Heart right ventricle (tissue), 16 donors: ENCODE measurements at regions not wholly inside any gene's neighbourhood (a gene's known extent, or its start where the extent isn't known, plus 50 kb on each side); places are given as distances from the start of the nearest gene placed in this dataset.

Source experiments
- ATAC-seq, 8 donors: fragments of 200-7000 bp; cut with Tn5 transposase; one replicate each; pipeline ENCODE4 v1.9.1; 2020; ENCODE audit warnings: mild to moderate bottlenecking in 8 of 8, moderate library complexity in 8 of 8, moderate number of reproducible peaks in 1 of 8
- DNase-seq, 2 donors: peaks; one replicate each; pipeline ENCODE4 v3.0.0-alpha.2; 2020
- H3K27ac ChIP-seq, 10 donors: fragments of 200-600 bp; sonication (generic) in 2 of 10; one replicate each; pipeline versions ENCODE4 v1.5.0 to v1.8.0; 2020 to 2022; ENCODE audit warnings: mild to moderate bottlenecking in 3 of 10
- H3K27me3 ChIP-seq, 7 donors: fragments of 200-600 bp; one replicate each; pipeline ENCODE4 v1.8.0; 2021 to 2022; ENCODE audit warnings: mild to moderate bottlenecking in 2 of 7
- H3K36me3 ChIP-seq, 9 donors: fragments of 200-600 bp; sonication (generic) in 1 of 9; one replicate each; pipeline versions ENCODE4 v1.5.0 to v1.8.0; 2020 to 2022; ENCODE audit warnings: mild to moderate bottlenecking in 2 of 9
- H3K4me1 ChIP-seq, 9 donors: fragments of 200-600 bp; sonication (generic) in 1 of 9; one replicate each; pipeline versions ENCODE4 v1.5.0 to v1.8.0; 2020 to 2022; ENCODE audit warnings: mild to moderate bottlenecking in 4 of 9
- H3K4me3 ChIP-seq, 10 donors: fragments of 200-600 bp; sonication (generic) in 2 of 10; one replicate each; pipeline versions ENCODE4 v1.5.0 to v1.8.0; 2020 to 2022; ENCODE audit warnings: mild to moderate bottlenecking in 7 of 10, moderate library complexity in 2 of 10
- H3K9me3 ChIP-seq, 11 donors: fragments of 200-600 bp in 10 of 11; sonication (generic) in 2 of 11; one replicate each; pipeline versions ENCODE4 v1.5.0 to v1.8.0; 2013 to 2022; ENCODE audit warnings: mild to moderate bottlenecking in 2 of 11, control low read depth in 1 of 11, moderate library complexity in 1 of 11
- CTCF ChIP-seq, 9 donors: fragments of 200-600 bp; sonication (generic) in 2 of 9; IDR thresholded peaks; one replicate each; pipeline versions ENCODE4 v1.5.0 to v1.8.0; 2021 to 2022; ENCODE audit warnings: antibody characterized with exemption in 9 of 9, mild to moderate bottlenecking in 5 of 9, moderate library complexity in 1 of 9
- WGBS, 2 donors: extraction: QIAGEN DNeasy Blood & Tissue Kit; methylation state at CpG; one replicate each; pipeline ENCODE4 v1.1.7; 2013; ENCODE audit warnings: inconsistent platforms in 1 of 2; 5-methylcytosine and 5-hydroxymethylcytosine counted together
- intact Hi-C, 10 donors: fragments of 100-400 bp; cut with DNase I; formaldehyde crosslinking; loops; one replicate each; pipeline versions ENCODE4 v1.11.1 to v1.14.2; 2022
- donor health status: Arrhythmogenic right ventricular cardiomyopathy.
- donor health status: ischemic (EF 13 %, LVEDD 7.1; RV severe dilation, severe dysfunction).
- donor health status: healthy with polysubstance abuse.
- donor health status: DM: no; HTN: yes; CAD: no.
- donor health status: DM: no; HTN: no; CAD: no.
- donor health status: ischemic (EF 25% LVEDD 6.9; RV normal size, moderate dysfunction).
- donor health status: ischemic (EF 25% LVEDD 5.7; RV mildly dilated, moderate dysfunction).
- donor health status: healthy.
- donor health status: DM: yes; HTN: yes; CAD: no.
- donor health status: Ischemic cardiomyopathy.
- donor health status: ischemic (EF 35%, LVEDD 5.7; RV mildly dilated, moderate dysfunction).
- donor health status: nonischemic (EF 11% LVEDD 7.7; RV severe dilation, severe dysfunction).
- donor health status: DM: yes; HTN: yes; CAD: no.
- donor health status: PGD.
- donor health status: ischemic (EF 29% LVEDD 5.4; RV normal size, mild dysfunction).
- donor health status: nonischemic (EF 23%, LVEDD 6.1; RV moderate dilation, normal function).

- H3K27ac ChIP-seq, result no peak overlapping the region
- H3K4me1 ChIP-seq, result peaks cover 0 to 5% (median 0%) of the 10 kb centered on the region in 9 donors
- no peak for TF ChIP-seq CTCF (IDR thresholded peaks at IDR 0.05)
- DNase-seq (no peak), ATAC-seq (no peak)
- no peak overlapping the region for H3K4me3 ChIP-seq
- intact Hi-C loops, result no loop called here
- WGBS, 2 donors, result 55 to 61% methylated on average over 3 of the region's 3 CpGs
- H3K27me3 ChIP-seq, result no peaks in the 10 kb centered on the region
- no peaks in the 10 kb centered on the region for H3K36me3 ChIP-seq
- no peaks in the 10 kb centered on the region for H3K9me3 ChIP-seq
These were observed 245.4 kb upstream of the BOD1L1 start for GRCh38 chr4:13872955-13873354.

GRCh38 chr4:13875181-13875580 is 247.7 kb upstream of the BOD1L1 start:
- no peak for TF ChIP-seq CTCF (IDR thresholded peaks at IDR 0.05)
- 74 to 79% methylated on average over 1 of the region's 1 CpG for WGBS, 2 donors
- Histone ChIP-seq H3K36me3 (no peaks in the 10 kb centered on the region), H3K4me3 (no peak overlapping the region), H3K4me1 (peaks cover 0 to 5% (median 0%) of the 10 kb centered on the region in 9 donors), H3K27me3 (no peaks in the 10 kb centered on the region), H3K9me3 (no peaks in the 10 kb centered on the region), H3K27ac (no peak overlapping the region)
- DNase-seq, result no peak
- intact Hi-C loops, result no loop called here
- no peak for ATAC-seq

- no peak overlapping the region for H3K4me3 ChIP-seq
- no peak for DNase-seq
- WGBS, 2 donors, result 82 to 89% methylated on average over 3 of the region's 3 CpGs
These were observed 248.6 kb upstream of the BOD1L1 start for GRCh38 chr4:13876131-13876530.

GRCh38 chr4:13876940-13877339 is 249.4 kb upstream of the BOD1L1 start:
- intact Hi-C loops, result no loop called here
- Histone ChIP-seq H3K4me1 (peaks cover 0 to 5% (median 0%) of the 10 kb centered on the region in 9 donors), H3K36me3 (no peaks in the 10 kb centered on the region), H3K27ac (no peak overlapping the region), H3K27me3 (no peaks in the 10 kb centered on the region), H3K4me3 (no peak overlapping the region), H3K9me3 (no peaks in the 10 kb centered on the region)
- 75 to 91% methylated on average over 7 of the region's 7 CpGs for WGBS, 2 donors
- ATAC-seq, result no peak
- TF ChIP-seq CTCF (IDR thresholded peaks at IDR 0.05), result no peak
- no peak for DNase-seq

More at GRCh38 chr4:13876131-13876530, 248.6 kb upstream of the BOD1L1 start:
- H3K9me3 ChIP-seq, result no peaks in the 10 kb centered on the region
- TF ChIP-seq CTCF (IDR thresholded peaks at IDR 0.05), result no peak
- intact Hi-C loops, result no loop called here
- no peaks in the 10 kb centered on the region for H3K27me3 ChIP-seq
- no peak for ATAC-seq
- no peaks in the 10 kb centered on the region for H3K36me3 ChIP-seq
- H3K27ac ChIP-seq, result no peak overlapping the region
- H3K4me1 ChIP-seq, result peaks cover 0 to 5% (median 0%) of the 10 kb centered on the region in 9 donors
